SK-N-SH (cell line): ENCODE measurements at regions not wholly inside any gene's neighbourhood (a gene's known extent, or its start where the extent isn't known, plus 50 kb on each side); places are given as distances from the start of the nearest gene placed in this dataset.

ENCODE experiments used
- CHD2 ChIP-seq: fragments of 150-350 bp; IDR thresholded peaks from 2 replicates; pipeline ENCODE4 v1.6.1; 2018; ENCODE audit warnings: low read length; ENCODE audit not compliant: partially characterized antibody
- FOSL2 ChIP-seq: IDR thresholded peaks from 2 replicates; pipeline ENCODE4 v1.4.0; 2012; ENCODE audit warnings: low read depth, mild to moderate bottlenecking, moderate library complexity, borderline replicate concordance
- POLR2AphosphoS5 ChIP-seq: IDR thresholded peaks from 2 replicates; pipeline ENCODE4 v1.6.1; 2012; ENCODE audit warnings: low read depth, low read length
- TEAD4 ChIP-seq: IDR thresholded peaks from 2 replicates; pipeline ENCODE4 v1.4.0; 2012; ENCODE audit warnings: mild to moderate bottlenecking, borderline replicate concordance; ENCODE audit not compliant: insufficient read depth
- TF ChIP-seq, protein P1 (sequence below): fragments of 200-600 bp; sonication (generic); IDR thresholded peaks from 2 replicates; pipeline ENCODE4 v1.6.1; 2017; ENCODE audit warnings: antibody characterized with exemption, mild to moderate bottlenecking, moderate library complexity
- TF ChIP-seq, protein P2 (sequence below): IDR thresholded peaks from 2 replicates; pipeline ENCODE4 v1.4.0; 2012; ENCODE audit warnings: low read depth

DNA sequence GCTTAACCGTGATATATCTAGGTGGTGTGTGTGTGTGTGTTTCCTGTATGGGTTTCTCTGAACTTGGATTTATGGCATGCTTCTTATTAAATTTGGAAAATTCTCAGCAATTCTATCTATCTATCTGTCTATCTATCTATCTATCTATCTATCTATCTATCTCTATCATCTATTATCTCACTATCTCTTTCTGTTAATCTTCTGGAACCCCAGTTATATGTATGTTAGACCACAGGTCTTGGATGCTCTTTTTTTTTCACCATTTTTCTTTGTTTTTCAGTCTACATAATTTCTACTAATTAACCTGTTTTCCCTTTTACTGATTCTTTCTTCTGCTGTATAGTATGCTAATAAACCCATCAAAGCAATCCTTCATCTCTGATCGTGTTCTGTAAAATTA, 538.0 kb downstream of the PTPRU start:
- TF ChIP-seq, protein P1, sequence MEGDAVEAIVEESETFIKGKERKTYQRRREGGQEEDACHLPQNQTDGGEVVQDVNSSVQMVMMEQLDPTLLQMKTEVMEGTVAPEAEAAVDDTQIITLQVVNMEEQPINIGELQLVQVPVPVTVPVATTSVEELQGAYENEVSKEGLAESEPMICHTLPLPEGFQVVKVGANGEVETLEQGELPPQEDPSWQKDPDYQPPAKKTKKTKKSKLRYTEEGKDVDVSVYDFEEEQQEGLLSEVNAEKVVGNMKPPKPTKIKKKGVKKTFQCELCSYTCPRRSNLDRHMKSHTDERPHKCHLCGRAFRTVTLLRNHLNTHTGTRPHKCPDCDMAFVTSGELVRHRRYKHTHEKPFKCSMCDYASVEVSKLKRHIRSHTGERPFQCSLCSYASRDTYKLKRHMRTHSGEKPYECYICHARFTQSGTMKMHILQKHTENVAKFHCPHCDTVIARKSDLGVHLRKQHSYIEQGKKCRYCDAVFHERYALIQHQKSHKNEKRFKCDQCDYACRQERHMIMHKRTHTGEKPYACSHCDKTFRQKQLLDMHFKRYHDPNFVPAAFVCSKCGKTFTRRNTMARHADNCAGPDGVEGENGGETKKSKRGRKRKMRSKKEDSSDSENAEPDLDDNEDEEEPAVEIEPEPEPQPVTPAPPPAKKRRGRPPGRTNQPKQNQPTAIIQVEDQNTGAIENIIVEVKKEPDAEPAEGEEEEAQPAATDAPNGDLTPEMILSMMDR = no peak
- TF ChIP-seq, protein P2, sequence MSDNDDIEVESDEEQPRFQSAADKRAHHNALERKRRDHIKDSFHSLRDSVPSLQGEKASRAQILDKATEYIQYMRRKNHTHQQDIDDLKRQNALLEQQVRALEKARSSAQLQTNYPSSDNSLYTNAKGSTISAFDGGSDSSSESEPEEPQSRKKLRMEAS = no peak
- no peak for TF ChIP-seq FOSL2
- TF ChIP-seq CHD2 = no peak
- TF ChIP-seq TEAD4 = no peak
- no peak for TF ChIP-seq POLR2AphosphoS5
